HepG2 (cell line): ENCODE measurements at regions not wholly inside any gene's neighbourhood (a gene's known extent, or its start where the extent isn't known, plus 50 kb on each side); places are given as distances from the start of the nearest gene placed in this dataset.

Experiments used
- ATAC-seq: fragments of 200-7000 bp; cut with Tn5 transposase; 3 replicates; pipeline ENCODE4 v1.9.1; 2020; ENCODE audit warnings: mild to moderate bottlenecking, moderate library complexity
- BruUV-seq: library from RNA; stranded (reverse); fragments of 400-500 nt; replicated peaks from 2 replicates; lab custom pipeline; 2021; lab: Mats Ljungman, UMichigan
- CTCF ChIA-PET: fragments of 300-600 bp; formaldehyde crosslinking; extraction: SDS; loops from one replicate; lab custom pipeline; 2021; ENCODE audit warnings: low total read pairs, inconsistent platforms, low intra/inter-chr PET ratio; lab: Yijun Ruan, JAX
- POLR2A ChIA-PET: fragments of 350-600 bp; sonication (Branson Sonifier 250); formaldehyde crosslinking; loops from one replicate; lab custom pipeline; 2020; ENCODE audit warnings: antibody characterized with exemption, inconsistent platforms; lab: Yijun Ruan, JAX
- DNase-seq: peaks from one replicate; pipeline ENCODE4 v3.0.0-alpha.2; 2015; ENCODE audit warnings: low spot score
- FAIRE-seq: peaks from 3 replicates; lab custom pipeline; 2011; peaks lifted over from hg19 to GRCh38; lab: Jason Lieb, UNC
- H2AFZ ChIP-seq: one replicate; pipeline ENCODE4 v1.6.1; 2011; ENCODE audit warnings: low read length, inconsistent platforms
- H3K27ac ChIP-seq: fragments of 300-600 bp; 3 replicates; pipeline ENCODE4 v1.8.0; 2011; ENCODE audit warnings: mixed run types, mild to moderate bottlenecking, mixed read lengths, low read length, inconsistent platforms; ENCODE audit not compliant: insufficient read depth; ENCODE audit errors: extremely low read length
- H3K27me3 ChIP-seq, 2 experiments: fragments of 200-600 bp in 1 of 2; 2 replicates in 1 of 2; 3 replicates in 1 of 2; pipeline versions ENCODE4 v1.6.0 to v1.8.0; 2011; ENCODE audit warnings: low read length in 2 of 2, mild to moderate bottlenecking in 2 of 2, moderate library complexity in 2 of 2, inconsistent platforms in 1 of 2; ENCODE audit not compliant: insufficient read depth in 2 of 2, control insufficient read depth in 1 of 2
- H3K36me3 ChIP-seq, 2 experiments: fragments of 200-600 bp in 1 of 2; replicated peaks in 1 of 2; 2 replicates in 1 of 2; 3 replicates in 1 of 2; pipeline versions ENCODE4 v1.5.1 to v1.8.0; 2011; ENCODE audit warnings: low read length in 2 of 2, inconsistent platforms in 1 of 2; ENCODE audit not compliant: insufficient read depth in 2 of 2, control insufficient read depth in 1 of 2
- H3K4me1 ChIP-seq: 2 replicates; pipeline ENCODE4 v1.5.1; 2012; ENCODE audit warnings: low read length, inconsistent platforms; ENCODE audit not compliant: insufficient read depth
- H3K4me2 ChIP-seq: 2 replicates; pipeline ENCODE4 v1.6.0; 2011; ENCODE audit warnings: low read depth, low read length, inconsistent platforms
- H3K4me3 ChIP-seq, 3 experiments: fragments of 200-600 bp in 1 of 3; sonication (generic), shearing (Covaris generic) in 1 of 3; replicated peaks in 1 of 3; 2 replicates each; pipeline ENCODE4 v1.5.1; 2011 to 2016; ENCODE audit warnings: low read length in 3 of 3, inconsistent platforms in 2 of 3, low read depth in 2 of 3, mild to moderate bottlenecking in 2 of 3, control low read depth in 1 of 3, mixed read lengths in 1 of 3; ENCODE audit not compliant: insufficient read depth in 1 of 3
- H3K79me2 ChIP-seq: one replicate; pipeline ENCODE4 v1.6.1; 2011; ENCODE audit warnings: low read length, inconsistent platforms; ENCODE audit not compliant: insufficient read depth
- H3K9ac ChIP-seq: 2 replicates; pipeline ENCODE4 v1.6.0; 2011; ENCODE audit warnings: mild to moderate bottlenecking, low read depth, low read length, inconsistent platforms; ENCODE audit not compliant: insufficient read depth
- H3K9me3 ChIP-seq: 2 replicates; pipeline ENCODE4 v1.5.1; 2012; ENCODE audit warnings: mild to moderate bottlenecking, low read length
- H4K20me1 ChIP-seq: 2 replicates; pipeline ENCODE4 v1.6.0; 2011; ENCODE audit warnings: inconsistent platforms, mild to moderate bottlenecking, low read length, moderate library complexity; ENCODE audit not compliant: insufficient read depth
- CBFB ChIP-seq: sonication (generic); formaldehyde crosslinking; IDR thresholded peaks from 2 replicates; pipeline ENCODE4 v1.4.0; 2020; ENCODE audit warnings: missing genetic modification reagents
- CSRNP2 ChIP-seq: sonication (generic); formaldehyde crosslinking; conservative IDR thresholded peaks from 2 replicates; pipeline ENCODE4 v1.8.0; 2022; ENCODE audit warnings: low read depth, missing genetic modification reagents
- FOXC1 ChIP-seq: sonication (generic); formaldehyde crosslinking; IDR thresholded peaks from 2 replicates; pipeline ENCODE4 v1.8.0; 2022; ENCODE audit warnings: mild to moderate bottlenecking, missing genetic modification reagents, borderline replicate concordance
- IRF2 ChIP-seq: IDR thresholded peaks from 2 replicates; pipeline ENCODE4 v1.6.1; 2018; ENCODE audit warnings: missing genetic modification reagents, missing compliant biosample characterization
- KDM4B ChIP-seq: sonication (generic); formaldehyde crosslinking; IDR thresholded peaks from 2 replicates; pipeline ENCODE4 v1.4.0; 2020; ENCODE audit warnings: missing genetic modification reagents
- KDM5A ChIP-seq: fragments of 200-600 bp; sonication (generic); IDR thresholded peaks from 2 replicates; pipeline ENCODE4 v1.7.0; 2018; ENCODE audit warnings: antibody characterized with exemption, mild to moderate bottlenecking, low read length, borderline replicate concordance
- KLF13 ChIP-seq: sonication (generic); formaldehyde crosslinking; IDR thresholded peaks from 2 replicates; pipeline ENCODE4 v1.4.0; 2020; ENCODE audit warnings: mild to moderate bottlenecking, missing genetic modification reagents
- MED13 ChIP-seq: sonication (generic); formaldehyde crosslinking; IDR thresholded peaks from 2 replicates; pipeline ENCODE4 v1.5.0; 2020; ENCODE audit warnings: missing genetic modification reagents
- POGZ ChIP-seq: sonication (generic); formaldehyde crosslinking; IDR thresholded peaks from 2 replicates; pipeline ENCODE4 v1.4.0; 2020; ENCODE audit warnings: mild to moderate bottlenecking, missing genetic modification reagents
- PRDM10 ChIP-seq: sonication (generic); formaldehyde crosslinking; IDR thresholded peaks from 2 replicates; pipeline ENCODE4 v1.4.0; 2020; ENCODE audit warnings: low read depth, missing genetic modification reagents
- TEAD3 ChIP-seq: optimal IDR thresholded peaks from 2 replicates; pipeline ENCODE3; 2016; ENCODE audit warnings: borderline replicate concordance
- TFE3 ChIP-seq: IDR thresholded peaks from 2 replicates; pipeline ENCODE4 v1.6.1; 2016
- ZBED4 ChIP-seq: sonication (generic); formaldehyde crosslinking; IDR thresholded peaks from 2 replicates; pipeline ENCODE4 v1.4.0; 2020; ENCODE audit warnings: missing genetic modification reagents, borderline replicate concordance
- ZNF253 ChIP-seq: sonication (generic); formaldehyde crosslinking; IDR thresholded peaks from 2 replicates; pipeline ENCODE4 v1.8.0; 2022; ENCODE audit warnings: mild to moderate bottlenecking, missing genetic modification reagents, borderline replicate concordance
- ZNF430 ChIP-seq: sonication (generic); formaldehyde crosslinking; IDR thresholded peaks from 2 replicates; pipeline ENCODE4 v1.9.0; 2021; ENCODE audit warnings: mild to moderate bottlenecking, missing genetic modification reagents
- ZNF564 ChIP-seq: sonication (generic); formaldehyde crosslinking; IDR thresholded peaks from 2 replicates; pipeline ENCODE4 v1.8.1; 2023; ENCODE audit warnings: mild to moderate bottlenecking, missing genetic modification reagents
- WGBS: methylation state at CpG from one replicate; pipeline ENCODE4 v1.1.6; 2017; ENCODE audit warnings: low lambda C conversion rate; 5-methylcytosine and 5-hydroxymethylcytosine counted together
- in situ Hi-C: cut with HindIII; loops from 2 replicates; pipeline ENCODE4 v1.10.0; 2017; ENCODE audit warnings: low pct_unique_long_range_greater_than_20kb; ENCODE audit not compliant: extremely low pct_ligation_motif_present
- intact Hi-C: fragments of 100-400 bp; cut with micrococcal nuclease; formaldehyde crosslinking; loops from one replicate; pipeline ENCODE4 v1.10.0; 2022; ENCODE audit not compliant: unreplicated experiment

- Histone ChIP-seq H3K27ac (no peak overlapping the region), H3K9me3 (no peaks in the 10 kb centered on the region), H3K79me2 (no peaks in the 10 kb centered on the region), H3K36me3 (no peaks in the 10 kb centered on the region), H3K4me1 (peaks cover 25% of the 10 kb centered on the region), H3K4me3 (no peak overlapping the region), H2AFZ (no peak overlapping the region), H3K4me2 (no peak overlapping the region), H3K27me3 (no peaks in the 10 kb centered on the region; a peak in 1 of 5 replicates), H3K9ac (no peak overlapping the region), H4K20me1 (no peaks in the 10 kb centered on the region)
- ChIA-PET POLR2A (interaction anchor here (1.2 kb wide), 1 partner anchor 319 kb away, joined by 3 read pairs; no protein-coding TSS in a partner anchor), CTCF (no interaction called here)
- TF ChIP-seq POGZ (CRISPR knock-in tag), result no peak
- TF ChIP-seq IRF2, result no peak
- TF ChIP-seq TEAD3 (CRISPR knock-in tag), result no peak
- no peak for TF ChIP-seq ZBED4
- TF ChIP-seq PRDM10 (CRISPR knock-in tag), result no peak
- TF ChIP-seq FOXC1 (CRISPR knock-in tag), result no peak
- no peak for TF ChIP-seq MED13 (CRISPR knock-in tag)
- TF ChIP-seq CBFB (CRISPR knock-in tag), result no peak
- no peak for TF ChIP-seq CSRNP2 (CRISPR knock-in tag)
- TF ChIP-seq TFE3 (CRISPR knock-in tag), result no peak
- no peak for TF ChIP-seq ZNF430 (CRISPR knock-in tag)
- TF ChIP-seq KLF13 (CRISPR knock-in tag), result no peak
- no peak for TF ChIP-seq KDM5A
- no peak for TF ChIP-seq KDM4B (CRISPR knock-in tag)
- no peak for TF ChIP-seq ZNF564 (CRISPR knock-in tag)
- TF ChIP-seq ZNF253, result no peak
- no TSS peak for BruUV-seq
- ATAC-seq (no peak), FAIRE-seq (no peak), DNase-seq (no peak)
- in situ Hi-C loops (no loop called here), intact Hi-C loops (loop anchor here (10.0 kb wide), 1 partner anchor 310 kb away; no protein-coding TSS in a partner anchor)
- WGBS, result 70% methylated on average over 3 of the region's 3 CpGs
Observed at GRCh38 chr10:33485276-33485675, 150.8 kb upstream of the NRP1 start.
